HUES6 (cell line): ENCODE measurements at regions not wholly inside any gene's neighbourhood (a gene's known extent, or its start where the extent isn't known, plus 50 kb on each side); places are given as distances from the start of the nearest gene placed in this dataset.
"Not testable (repeated sequence)": the region's sequence is repeated elsewhere in the genome, so short reads cannot be mapped to it uniquely, and the experiment has no call there.

Source experiments
- H3K27ac ChIP-seq: 2 replicates; pipeline ENCODE4 v1.7.0; 2013; ENCODE audit warnings: low read depth, mild to moderate bottlenecking, low read length, inconsistent platforms
- H3K27me3 ChIP-seq: 2 replicates; pipeline ENCODE4 v1.6.1; 2013; ENCODE audit warnings: low read length; ENCODE audit not compliant: control insufficient read depth, insufficient read depth
- H3K36me3 ChIP-seq: 2 replicates; pipeline ENCODE4 v1.6.1; 2013; ENCODE audit warnings: low read length; ENCODE audit not compliant: control insufficient read depth, insufficient read depth
- H3K4me1 ChIP-seq: 2 replicates; pipeline ENCODE4 v1.6.1; 2013; ENCODE audit warnings: low read length; ENCODE audit not compliant: control insufficient read depth, insufficient read depth
- H3K4me3 ChIP-seq: 2 replicates; pipeline ENCODE4 v1.5.1; 2013; ENCODE audit warnings: low read depth, low read length
- H3K9ac ChIP-seq: one replicate; pipeline ENCODE4 v1.6.1; 2013; ENCODE audit warnings: mild to moderate bottlenecking, low read length
- H3K9me3 ChIP-seq: 2 replicates; pipeline ENCODE4 v1.6.1; 2013; ENCODE audit warnings: low read depth, low read length; ENCODE audit not compliant: control insufficient read depth, insufficient read depth

DNA sequence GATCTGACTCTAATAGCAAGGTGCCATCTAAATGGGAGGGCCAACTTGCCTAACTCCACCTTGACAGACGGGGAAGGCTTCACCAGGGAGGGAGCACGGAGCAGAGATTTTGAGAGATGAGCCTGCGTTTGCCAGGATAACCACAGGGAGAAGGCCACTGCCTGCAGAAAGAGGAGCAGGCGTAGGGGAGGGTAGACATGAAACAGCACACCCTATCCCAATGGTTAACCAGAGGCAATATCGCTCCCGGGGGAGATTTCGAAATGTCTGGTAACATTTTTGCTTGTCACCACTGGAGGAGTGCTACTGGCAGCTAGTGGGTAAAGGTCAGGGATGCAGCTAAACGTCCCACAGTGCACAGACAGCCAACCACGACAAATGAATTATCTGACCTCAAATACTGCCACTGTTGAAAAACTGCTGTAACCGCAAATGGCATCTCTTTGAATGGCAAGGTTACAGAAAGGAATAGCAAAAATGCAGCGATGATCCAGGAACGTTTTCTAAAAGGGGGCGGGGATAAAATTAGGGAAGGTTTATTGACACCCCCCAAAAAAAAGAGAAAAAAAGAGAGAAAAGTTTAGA is 126.0 kb upstream of the ATF7IP start:
- peak overlapping the region; percentile 14 for H3K9ac ChIP-seq

GRCh38 chr12:14239935-14240872 is 125.3 kb upstream of the ATF7IP start:
- peak overlapping the region; percentile 18; the same call in 1 of the 2 replicates for H3K27ac ChIP-seq
- peaks cover 20% of the 10 kb centered on the region for H3K4me1 ChIP-seq
- H3K27me3 ChIP-seq: no peaks in the 10 kb centered on the region
- peaks cover 17% of the 10 kb centered on the region for H3K9me3 ChIP-seq
- H3K36me3 ChIP-seq: no peaks in the 10 kb centered on the region
- H3K9ac ChIP-seq: peak overlapping the region; percentile 30
- peak overlapping the region; percentile 22; the same call in 1 of the 2 replicates for H3K4me3 ChIP-seq

More for the DNA sequence above, 126.0 kb upstream of the ATF7IP start:
- Histone ChIP-seq H3K36me3 (no peaks in the 10 kb centered on the region), H3K4me1 (peaks cover 20% of the 10 kb centered on the region), H3K9me3 (peaks cover 17% of the 10 kb centered on the region), H3K4me3 (peak overlapping the region; percentile 22), H3K27ac (peak overlapping the region; percentile 18; the same call in 1 of the 2 replicates), H3K27me3 (no peaks in the 10 kb centered on the region)

GRCh38 chr12:14240873-14241220 is 124.6 kb upstream of the ATF7IP start:
- H3K9ac ChIP-seq: no peak overlapping the region
- no peak overlapping the region for H3K27ac ChIP-seq
- peaks cover 20% of the 10 kb centered on the region for H3K4me1 ChIP-seq
- no peaks in the 10 kb centered on the region for H3K27me3 ChIP-seq
- peaks cover 17% of the 10 kb centered on the region for H3K9me3 ChIP-seq
- H3K4me3 ChIP-seq: no peak overlapping the region
- H3K36me3 ChIP-seq: no peaks in the 10 kb centered on the region

GRCh38 chr12:14242825-14243224 is 122.7 kb upstream of the ATF7IP start:
- not testable (repeated sequence) for H3K36me3 ChIP-seq, H3K27me3 ChIP-seq, H3K27ac ChIP-seq, H3K4me3 ChIP-seq, H3K9ac ChIP-seq
- Histone ChIP-seq H3K9me3 (peaks cover 17% of the 10 kb centered on the region), H3K4me1 (peaks cover 20% of the 10 kb centered on the region)

- Histone ChIP-seq H3K4me1 (peaks cover 20% of the 10 kb centered on the region), H3K27ac (no peak overlapping the region), H3K9ac (no peak overlapping the region), H3K4me3 (no peak overlapping the region), H3K27me3 (no peaks in the 10 kb centered on the region), H3K9me3 (peaks cover 17% of the 10 kb centered on the region), H3K36me3 (no peaks in the 10 kb centered on the region)
These were observed 121.5 kb upstream of the ATF7IP start for GRCh38 chr12:14243941-14244340.

GRCh38 chr12:14244876-14245669 is 120.4 kb upstream of the ATF7IP start:
- Histone ChIP-seq H3K9ac (no peak overlapping the region), H3K4me3 (no peak overlapping the region), H3K9me3 (peaks cover 17% of the 10 kb centered on the region), H3K27ac (no peak overlapping the region), H3K27me3 (no peaks in the 10 kb centered on the region), H3K36me3 (no peaks in the 10 kb centered on the region), H3K4me1 (peaks cover 10% of the 10 kb centered on the region)

DNA sequence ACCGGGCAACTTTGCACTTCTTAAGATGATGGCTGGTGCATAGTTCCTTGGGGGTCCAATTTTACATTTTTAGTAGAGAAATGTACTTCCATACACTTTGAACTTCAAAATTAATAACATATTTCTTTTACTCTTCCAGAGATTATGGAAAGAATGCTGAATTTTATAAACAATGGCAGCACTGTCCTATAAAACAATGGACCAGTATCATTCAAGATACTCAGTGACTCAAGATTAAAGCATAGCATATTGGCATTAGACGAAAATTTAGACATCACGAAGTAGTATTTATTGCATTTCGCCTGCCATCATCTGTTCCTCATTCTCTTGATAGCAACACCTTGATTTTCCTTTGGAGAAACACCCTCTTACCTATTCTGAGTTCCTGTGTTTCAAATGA is 118.3 kb upstream of the ATF7IP start:
- H3K4me1 ChIP-seq: no peaks in the 10 kb centered on the region; the same call in 1 of the 2 replicates

GRCh38 chr12:14249368-14249767 is 116.1 kb upstream of the ATF7IP start:
- H3K9ac ChIP-seq: no peak overlapping the region
- peaks cover 2% of the 10 kb centered on the region; the same call in 1 of the 2 replicates for H3K9me3 ChIP-seq
- peak overlapping the region; percentile 10; the same call in 1 of the 2 replicates for H3K27ac ChIP-seq
- no peaks in the 10 kb centered on the region for H3K27me3 ChIP-seq
- no peak overlapping the region for H3K4me3 ChIP-seq
- no peaks in the 10 kb centered on the region for H3K36me3 ChIP-seq
- no peaks in the 10 kb centered on the region; the same call in 1 of the 2 replicates for H3K4me1 ChIP-seq

More for the DNA sequence above, 118.3 kb upstream of the ATF7IP start:
- H3K27me3 ChIP-seq: no peaks in the 10 kb centered on the region
- H3K27ac ChIP-seq: no peak overlapping the region
- H3K36me3 ChIP-seq: no peaks in the 10 kb centered on the region
- no peak overlapping the region for H3K9ac ChIP-seq
- H3K9me3 ChIP-seq: peaks cover 14% of the 10 kb centered on the region; the same call in 1 of the 2 replicates
- no peak overlapping the region for H3K4me3 ChIP-seq

GRCh38 chr12:14252697-14253096 is 112.8 kb upstream of the ATF7IP start:
- H3K9me3 ChIP-seq: peaks cover 2% of the 10 kb centered on the region; the same call in 1 of the 2 replicates
- no peak overlapping the region for H3K9ac ChIP-seq
- H3K4me3 ChIP-seq: no peak overlapping the region
- no peak overlapping the region for H3K27ac ChIP-seq
- no peaks in the 10 kb centered on the region for H3K27me3 ChIP-seq
- H3K4me1 ChIP-seq: peaks cover 14% of the 10 kb centered on the region
- no peaks in the 10 kb centered on the region for H3K36me3 ChIP-seq

- Histone ChIP-seq H3K4me1 (peaks cover 20% of the 10 kb centered on the region), H3K36me3 (no peaks in the 10 kb centered on the region), H3K4me3 (no peak overlapping the region), H3K27me3 (no peaks in the 10 kb centered on the region), H3K9me3 (peaks cover 2% of the 10 kb centered on the region; the same call in 1 of the 2 replicates), H3K9ac (no peak overlapping the region), H3K27ac (no peak overlapping the region)
These were observed 112.0 kb upstream of the ATF7IP start for GRCh38 chr12:14253496-14253895.
